ENCODE measurements at regions not wholly inside any gene's neighbourhood (a gene's known extent, or its start where the extent isn't known, plus 50 kb on each side); places are given as distances from the start of the nearest gene placed in this dataset.
"Not testable (repeated sequence)": the region's sequence is repeated elsewhere in the genome, so short reads cannot be mapped to it uniquely, and the experiment has no call there.

DNA sequence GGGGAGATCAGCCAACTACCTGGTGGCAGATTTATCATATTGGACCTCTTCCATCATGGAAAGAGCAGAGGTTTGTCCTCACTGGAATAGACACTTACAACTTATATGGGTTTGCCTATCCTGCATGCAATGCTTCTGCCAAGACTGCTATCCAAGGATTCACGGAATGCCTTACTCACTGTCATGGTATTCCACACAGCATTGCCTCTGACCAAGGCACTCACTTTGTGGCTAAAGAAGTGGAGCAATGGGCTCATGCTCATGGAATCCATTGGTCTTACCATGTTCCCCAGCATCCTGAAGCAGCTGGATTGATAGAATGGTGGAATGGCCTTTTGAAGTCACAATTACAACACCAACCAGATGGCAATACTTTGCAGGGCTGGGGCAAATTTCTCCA lies 163.1 kb upstream of the COL11A1 start:
- TF ChIP-seq, protein P1, sequence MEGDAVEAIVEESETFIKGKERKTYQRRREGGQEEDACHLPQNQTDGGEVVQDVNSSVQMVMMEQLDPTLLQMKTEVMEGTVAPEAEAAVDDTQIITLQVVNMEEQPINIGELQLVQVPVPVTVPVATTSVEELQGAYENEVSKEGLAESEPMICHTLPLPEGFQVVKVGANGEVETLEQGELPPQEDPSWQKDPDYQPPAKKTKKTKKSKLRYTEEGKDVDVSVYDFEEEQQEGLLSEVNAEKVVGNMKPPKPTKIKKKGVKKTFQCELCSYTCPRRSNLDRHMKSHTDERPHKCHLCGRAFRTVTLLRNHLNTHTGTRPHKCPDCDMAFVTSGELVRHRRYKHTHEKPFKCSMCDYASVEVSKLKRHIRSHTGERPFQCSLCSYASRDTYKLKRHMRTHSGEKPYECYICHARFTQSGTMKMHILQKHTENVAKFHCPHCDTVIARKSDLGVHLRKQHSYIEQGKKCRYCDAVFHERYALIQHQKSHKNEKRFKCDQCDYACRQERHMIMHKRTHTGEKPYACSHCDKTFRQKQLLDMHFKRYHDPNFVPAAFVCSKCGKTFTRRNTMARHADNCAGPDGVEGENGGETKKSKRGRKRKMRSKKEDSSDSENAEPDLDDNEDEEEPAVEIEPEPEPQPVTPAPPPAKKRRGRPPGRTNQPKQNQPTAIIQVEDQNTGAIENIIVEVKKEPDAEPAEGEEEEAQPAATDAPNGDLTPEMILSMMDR (IDR thresholded peaks at IDR 0.05) = not testable (repeated sequence)
- not testable (repeated sequence) for TF ChIP-seq POLR2A (IDR thresholded peaks at IDR 0.05)

Measured in upper lobe of left lung (tissue), 4 donors.